ENCODE measurements at regions not wholly inside any gene's neighbourhood (a gene's known extent, or its start where the extent isn't known, plus 50 kb on each side); places are given as distances from the start of the nearest gene placed in this dataset.

- Histone ChIP-seq H3K4me3 (no peak overlapping the region), H3K27ac (no peak overlapping the region), H3K4me1 (no peaks in the 10 kb centered on the region), H3K9me3 (peaks cover 0 to 5% (median 0%) of the 10 kb centered on the region in 3 donors), H3K27me3 (no peaks in the 10 kb centered on the region), H3K36me3 (replicated peaks in 1 of 2; ENCODE audit: insufficient read depth in 1 of 2, low read depth in 2 of 2) (no peaks in the 10 kb centered on the region)
- ATAC-seq (no peak), DNase-seq (no peak)
- TF ChIP-seq, protein P1, sequence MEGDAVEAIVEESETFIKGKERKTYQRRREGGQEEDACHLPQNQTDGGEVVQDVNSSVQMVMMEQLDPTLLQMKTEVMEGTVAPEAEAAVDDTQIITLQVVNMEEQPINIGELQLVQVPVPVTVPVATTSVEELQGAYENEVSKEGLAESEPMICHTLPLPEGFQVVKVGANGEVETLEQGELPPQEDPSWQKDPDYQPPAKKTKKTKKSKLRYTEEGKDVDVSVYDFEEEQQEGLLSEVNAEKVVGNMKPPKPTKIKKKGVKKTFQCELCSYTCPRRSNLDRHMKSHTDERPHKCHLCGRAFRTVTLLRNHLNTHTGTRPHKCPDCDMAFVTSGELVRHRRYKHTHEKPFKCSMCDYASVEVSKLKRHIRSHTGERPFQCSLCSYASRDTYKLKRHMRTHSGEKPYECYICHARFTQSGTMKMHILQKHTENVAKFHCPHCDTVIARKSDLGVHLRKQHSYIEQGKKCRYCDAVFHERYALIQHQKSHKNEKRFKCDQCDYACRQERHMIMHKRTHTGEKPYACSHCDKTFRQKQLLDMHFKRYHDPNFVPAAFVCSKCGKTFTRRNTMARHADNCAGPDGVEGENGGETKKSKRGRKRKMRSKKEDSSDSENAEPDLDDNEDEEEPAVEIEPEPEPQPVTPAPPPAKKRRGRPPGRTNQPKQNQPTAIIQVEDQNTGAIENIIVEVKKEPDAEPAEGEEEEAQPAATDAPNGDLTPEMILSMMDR (IDR thresholded peaks at IDR 0.05): no peak
- TF ChIP-seq POLR2A (IDR thresholded peaks at IDR 0.05): no peak
- intact Hi-C loops (cut with DNase I): no loop called here
- 95 to 100% methylated on average over 1 of the region's 1 CpG for WGBS, 2 donors
Observed at GRCh38 chr7:16338065-16338464, 83.3 kb downstream of the CRPPA start.

- no peak for DNase-seq
- TF ChIP-seq, protein P1 (IDR thresholded peaks at IDR 0.05): no peak
- TF ChIP-seq POLR2A (IDR thresholded peaks at IDR 0.05): no peak
- no peaks in the 10 kb centered on the region for H3K9me3 ChIP-seq
- intact Hi-C loops (cut with DNase I): no loop called here
- no peaks in the 10 kb centered on the region for H3K4me1 ChIP-seq
- H3K36me3 ChIP-seq (replicated peaks in 1 of 2; ENCODE audit: insufficient read depth in 1 of 2, low read depth in 2 of 2): no peaks in the 10 kb centered on the region
- no peaks in the 10 kb centered on the region for H3K27me3 ChIP-seq
- H3K27ac ChIP-seq: no peak overlapping the region
- no peak for ATAC-seq
- no peak overlapping the region for H3K4me3 ChIP-seq
Observed at GRCh38 chr7:16326106-16326505, 95.2 kb downstream of the CRPPA start.

- ATAC-seq (no peak), DNase-seq (no peak)
- TF ChIP-seq, protein P1 (IDR thresholded peaks at IDR 0.05): no peak
- TF ChIP-seq POLR2A (IDR thresholded peaks at IDR 0.05): no peak
- H3K4me1 ChIP-seq: no peaks in the 10 kb centered on the region
- H3K9me3 ChIP-seq: no peaks in the 10 kb centered on the region
- intact Hi-C loops (cut with DNase I): no loop called here
- no peak overlapping the region for H3K27ac ChIP-seq
- 74 to 78% methylated on average over 1 of the region's 1 CpG for WGBS, 2 donors
- no peak overlapping the region for H3K4me3 ChIP-seq
- H3K36me3 ChIP-seq (replicated peaks in 1 of 2; ENCODE audit: insufficient read depth in 1 of 2, low read depth in 2 of 2): no peaks in the 10 kb centered on the region
- no peaks in the 10 kb centered on the region for H3K27me3 ChIP-seq
Observed at GRCh38 chr7:16323313-16323712, 98.0 kb downstream of the CRPPA start.

GRCh38 chr7:16320099-16320660 is 101.2 kb downstream of the CRPPA start:
- Histone ChIP-seq H3K27ac (no peak overlapping the region), H3K36me3 (replicated peaks in 1 of 2; ENCODE audit: insufficient read depth in 1 of 2, low read depth in 2 of 2) (no peaks in the 10 kb centered on the region), H3K27me3 (no peaks in the 10 kb centered on the region), H3K4me3 (no peak overlapping the region), H3K9me3 (no peaks in the 10 kb centered on the region), H3K4me1 (no peaks in the 10 kb centered on the region)
- intact Hi-C loops (cut with DNase I): no loop called here
- WGBS, 2 donors: 81 to 91% methylated on average over 2 of the region's 2 CpGs
- TF ChIP-seq, protein P1 (IDR thresholded peaks at IDR 0.05): no peak
- no peak for TF ChIP-seq POLR2A (IDR thresholded peaks at IDR 0.05)
- ATAC-seq (no peak), DNase-seq (no peak)
